ENCODE measurements at regions not wholly inside any gene's neighbourhood (a gene's known extent, or its start where the extent isn't known, plus 50 kb on each side); places are given as distances from the start of the nearest gene placed in this dataset.

DNA sequence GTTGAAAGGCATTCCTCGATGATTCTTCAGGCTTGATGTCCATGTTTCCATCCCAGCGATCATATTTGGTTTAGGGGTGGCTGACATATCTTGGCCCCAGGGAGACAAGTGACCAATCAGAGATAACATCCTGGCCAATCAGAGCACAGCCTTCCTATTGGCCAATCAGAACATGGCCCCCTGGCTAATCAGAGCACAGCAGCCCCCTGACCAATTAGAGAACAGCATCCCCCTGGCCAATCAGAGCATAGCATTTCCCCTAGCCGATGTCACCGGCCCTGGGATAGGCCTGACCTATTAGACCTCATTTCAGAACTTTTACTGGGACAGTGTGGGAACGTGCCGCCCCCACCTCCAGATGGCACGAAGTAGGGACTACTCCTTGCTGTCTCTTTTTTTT, 182.2 kb downstream of the AACS start:
- no peak for TF ChIP-seq POLR2A (IDR thresholded peaks at IDR 0.05)
- TF ChIP-seq, protein P1, sequence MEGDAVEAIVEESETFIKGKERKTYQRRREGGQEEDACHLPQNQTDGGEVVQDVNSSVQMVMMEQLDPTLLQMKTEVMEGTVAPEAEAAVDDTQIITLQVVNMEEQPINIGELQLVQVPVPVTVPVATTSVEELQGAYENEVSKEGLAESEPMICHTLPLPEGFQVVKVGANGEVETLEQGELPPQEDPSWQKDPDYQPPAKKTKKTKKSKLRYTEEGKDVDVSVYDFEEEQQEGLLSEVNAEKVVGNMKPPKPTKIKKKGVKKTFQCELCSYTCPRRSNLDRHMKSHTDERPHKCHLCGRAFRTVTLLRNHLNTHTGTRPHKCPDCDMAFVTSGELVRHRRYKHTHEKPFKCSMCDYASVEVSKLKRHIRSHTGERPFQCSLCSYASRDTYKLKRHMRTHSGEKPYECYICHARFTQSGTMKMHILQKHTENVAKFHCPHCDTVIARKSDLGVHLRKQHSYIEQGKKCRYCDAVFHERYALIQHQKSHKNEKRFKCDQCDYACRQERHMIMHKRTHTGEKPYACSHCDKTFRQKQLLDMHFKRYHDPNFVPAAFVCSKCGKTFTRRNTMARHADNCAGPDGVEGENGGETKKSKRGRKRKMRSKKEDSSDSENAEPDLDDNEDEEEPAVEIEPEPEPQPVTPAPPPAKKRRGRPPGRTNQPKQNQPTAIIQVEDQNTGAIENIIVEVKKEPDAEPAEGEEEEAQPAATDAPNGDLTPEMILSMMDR (IDR thresholded peaks at IDR 0.05): no peak

All from heart left ventricle (tissue), 13 donors.